ENCODE measurements at regions not wholly inside any gene's neighbourhood (a gene's known extent, or its start where the extent isn't known, plus 50 kb on each side); places are given as distances from the start of the nearest gene placed in this dataset.

- no peaks in the 10 kb centered on the region for H3K36me3 Mint-ChIP-seq
These were observed 1265.8 kb upstream of the CNTN5 start for GRCh38 chr11:97754976-97755375.

DNA sequence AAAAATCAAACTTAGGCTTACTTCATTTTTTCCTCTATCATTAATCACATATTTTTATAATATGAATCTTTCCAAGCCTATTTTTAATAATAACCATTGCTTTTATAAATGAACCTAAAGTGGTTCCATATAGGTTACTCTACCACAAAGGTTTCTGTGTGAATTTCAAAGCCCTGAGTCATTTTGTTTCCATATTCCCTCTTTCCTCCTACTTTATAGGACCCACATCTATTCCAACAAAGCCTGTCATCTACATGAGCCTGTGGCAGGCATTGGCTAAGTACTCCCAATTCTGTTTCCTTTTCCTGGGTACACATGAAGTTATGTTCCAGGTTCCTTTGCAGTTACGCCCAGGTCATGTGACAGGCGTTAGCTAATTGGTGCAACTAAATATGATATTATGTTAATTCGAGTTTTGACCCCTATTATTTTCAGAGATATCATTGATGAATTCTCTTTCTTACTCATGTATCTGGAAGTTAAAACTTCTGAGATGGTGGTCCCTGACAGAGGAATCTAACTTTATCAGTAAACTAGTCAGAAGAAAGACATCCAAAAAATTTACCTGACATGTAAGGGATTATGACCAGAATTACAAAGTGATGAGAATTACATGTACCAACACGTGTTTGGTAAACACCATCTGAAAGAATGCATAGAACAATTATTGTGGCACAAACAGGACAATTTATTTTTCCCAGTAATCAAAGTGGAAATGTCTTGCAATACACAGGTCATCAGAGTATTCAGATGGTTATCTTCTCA, 1264.0 kb upstream of the CNTN5 start:
- Histone ChIP-seq H3K27me3 (ENCODE audit: control insufficient read depth in 2 of 2, insufficient read depth in 2 of 2, low read length in 2 of 2) (no peaks in the 10 kb centered on the region), H3K4me1 (ENCODE audit: control insufficient read depth in 1 of 2, insufficient read depth in 2 of 2, low read length in 2 of 2) (no peaks in the 10 kb centered on the region), H3K9me3 (replicated peaks in 1 of 2; ENCODE audit: control insufficient read depth in 1 of 2, insufficient read depth in 1 of 2, low read length in 2 of 2) (peaks cover 7 to 16% of the 10 kb centered on the region in 2 donors), H3K36me3 (replicated peaks in 1 of 2; ENCODE audit: control insufficient read depth in 1 of 2, insufficient read depth in 2 of 2, low read length in 2 of 2) (no peaks in the 10 kb centered on the region), H2AFZ (ENCODE audit: insufficient read depth, low read depth, low read length, poor library complexity, severe bottlenecking) (no peak overlapping the region), H3K27ac (ENCODE audit: low read depth in 1 of 2, low read length in 2 of 2) (no peak overlapping the region), H4K20me1 (ENCODE audit: insufficient read depth, low read length) (no peaks in the 10 kb centered on the region), H3K4me3 (replicated peaks in 1 of 3; ENCODE audit: low read depth in 2 of 3, low read length in 3 of 3) (no peak overlapping the region), H3K4me2 (replicated peaks; ENCODE audit: extremely low read depth, low read length, poor library complexity, severe bottlenecking) (no peak overlapping the region), H3K9ac (ENCODE audit: insufficient read depth, low read length, poor library complexity, severe bottlenecking) (no peak overlapping the region), H3K79me2 (ENCODE audit: insufficient read depth, low read length) (no peaks in the 10 kb centered on the region)
- no peak overlapping the region for H3K4me3 Mint-ChIP-seq
- H3K4me1 Mint-ChIP-seq: no peaks in the 10 kb centered on the region
- H3K9me3 Mint-ChIP-seq: peaks cover 0 to 12% (median 9%) of the 10 kb centered on the region in 7 donors
- H3K27me3 Mint-ChIP-seq (ENCODE audit: low read depth in 3 of 3): peaks cover 0 to 2% (median 0%) of the 10 kb centered on the region in 3 donors
- 100% methylated on average over 1 of the region's 4 CpGs for WGBS (ENCODE audit: insufficient coverage)
- TF ChIP-seq, protein P1, sequence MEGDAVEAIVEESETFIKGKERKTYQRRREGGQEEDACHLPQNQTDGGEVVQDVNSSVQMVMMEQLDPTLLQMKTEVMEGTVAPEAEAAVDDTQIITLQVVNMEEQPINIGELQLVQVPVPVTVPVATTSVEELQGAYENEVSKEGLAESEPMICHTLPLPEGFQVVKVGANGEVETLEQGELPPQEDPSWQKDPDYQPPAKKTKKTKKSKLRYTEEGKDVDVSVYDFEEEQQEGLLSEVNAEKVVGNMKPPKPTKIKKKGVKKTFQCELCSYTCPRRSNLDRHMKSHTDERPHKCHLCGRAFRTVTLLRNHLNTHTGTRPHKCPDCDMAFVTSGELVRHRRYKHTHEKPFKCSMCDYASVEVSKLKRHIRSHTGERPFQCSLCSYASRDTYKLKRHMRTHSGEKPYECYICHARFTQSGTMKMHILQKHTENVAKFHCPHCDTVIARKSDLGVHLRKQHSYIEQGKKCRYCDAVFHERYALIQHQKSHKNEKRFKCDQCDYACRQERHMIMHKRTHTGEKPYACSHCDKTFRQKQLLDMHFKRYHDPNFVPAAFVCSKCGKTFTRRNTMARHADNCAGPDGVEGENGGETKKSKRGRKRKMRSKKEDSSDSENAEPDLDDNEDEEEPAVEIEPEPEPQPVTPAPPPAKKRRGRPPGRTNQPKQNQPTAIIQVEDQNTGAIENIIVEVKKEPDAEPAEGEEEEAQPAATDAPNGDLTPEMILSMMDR (IDR thresholded peaks at IDR 0.05): no peak
- no peak overlapping the region for H3K27ac Mint-ChIP-seq
- DNase-seq: no peak
- intact Hi-C loops (cut with micrococcal nuclease): no loop called here
- H3K36me3 Mint-ChIP-seq: no peaks in the 10 kb centered on the region

More at GRCh38 chr11:97754976-97755375, 1265.8 kb upstream of the CNTN5 start:
- Mint-ChIP-seq H3K27me3 (ENCODE audit: low read depth in 3 of 3) (peaks cover 0 to 2% (median 0%) of the 10 kb centered on the region in 3 donors), H3K9me3 (peaks cover 0 to 13% (median 10%) of the 10 kb centered on the region in 7 donors), H3K4me1 (no peaks in the 10 kb centered on the region), H3K27ac (no peak overlapping the region), H3K4me3 (no peak overlapping the region)
- no peaks in the 10 kb centered on the region for H4K20me1 ChIP-seq (ENCODE audit: insufficient read depth, low read length)
- no peak overlapping the region for H3K4me2 ChIP-seq (replicated peaks; ENCODE audit: extremely low read depth, low read length, poor library complexity, severe bottlenecking)
- intact Hi-C loops (cut with micrococcal nuclease): no loop called here
- TF ChIP-seq, protein P1 (IDR thresholded peaks at IDR 0.05): no peak
- no peaks in the 10 kb centered on the region for H3K79me2 ChIP-seq (ENCODE audit: insufficient read depth, low read length)
- no peak overlapping the region for H2AFZ ChIP-seq (ENCODE audit: insufficient read depth, low read depth, low read length, poor library complexity, severe bottlenecking)
- 88% methylated on average over 3 of the region's 3 CpGs for WGBS (ENCODE audit: insufficient coverage)
- H3K4me3 ChIP-seq (replicated peaks in 1 of 3; ENCODE audit: low read depth in 2 of 3, low read length in 3 of 3): no peak overlapping the region
- H3K9me3 ChIP-seq (replicated peaks in 1 of 2; ENCODE audit: control insufficient read depth in 1 of 2, insufficient read depth in 1 of 2, low read length in 2 of 2): peaks cover 12 to 22% of the 10 kb centered on the region in 2 donors
- no peaks in the 10 kb centered on the region for H3K4me1 ChIP-seq (ENCODE audit: control insufficient read depth in 1 of 2, insufficient read depth in 2 of 2, low read length in 2 of 2)
- H3K9ac ChIP-seq (ENCODE audit: insufficient read depth, low read length, poor library complexity, severe bottlenecking): no peak overlapping the region
- no peak overlapping the region for H3K27ac ChIP-seq (ENCODE audit: low read depth in 1 of 2, low read length in 2 of 2)
- no peak for DNase-seq
- H3K27me3 ChIP-seq (ENCODE audit: control insufficient read depth in 2 of 2, insufficient read depth in 2 of 2, low read length in 2 of 2): no peaks in the 10 kb centered on the region
- H3K36me3 ChIP-seq (replicated peaks in 1 of 2; ENCODE audit: control insufficient read depth in 1 of 2, insufficient read depth in 2 of 2, low read length in 2 of 2): no peaks in the 10 kb centered on the region

All from CD14-positive monocyte (primary cell).